HL-60 (cell line): ENCODE measurements at regions not wholly inside any gene's neighbourhood (a gene's known extent, or its start where the extent isn't known, plus 50 kb on each side); places are given as distances from the start of the nearest gene placed in this dataset.

Source experiments
- DNase-seq, 2 experiments: peaks; one replicate each; pipeline ENCODE4 v3.0.0-alpha.2; 2010 to 2020; ENCODE audit warnings: low read depth in 1 of 2, low spot score in 1 of 2
- H3K27ac ChIP-seq: fragments of 250-450 bp; sonication (Bioruptor Pico); replicated peaks from 2 replicates; pipeline ENCODE4 v1.5.1; 2020; ENCODE audit warnings: mild to moderate bottlenecking, moderate library complexity
- H3K27me3 ChIP-seq: fragments of 250-450 bp; sonication (Bioruptor Pico); 2 replicates; pipeline ENCODE4 v1.5.1; 2021; ENCODE audit warnings: mild to moderate bottlenecking, moderate library complexity; ENCODE audit not compliant: insufficient read depth, poor library complexity, severe bottlenecking
- H3K4me3 ChIP-seq: replicated peaks from 2 replicates; pipeline ENCODE4 v1.5.1; 2011; ENCODE audit warnings: mild to moderate bottlenecking, control low read depth, low read length; ENCODE audit not compliant: insufficient read depth
- CTCF ChIP-seq: IDR thresholded peaks from one replicate; pipeline ENCODE4 v1.5.1; 2011; ENCODE audit warnings: low read length, control low read depth, inconsistent platforms; ENCODE audit not compliant: insufficient read depth
- GABPA ChIP-seq: IDR thresholded peaks from 2 replicates; pipeline ENCODE4 v1.6.1; 2012; ENCODE audit warnings: low read depth
- POLR2AphosphoS5 ChIP-seq: IDR thresholded peaks from 2 replicates; pipeline ENCODE4 v1.6.1; 2012; ENCODE audit warnings: low read depth
- REST ChIP-seq: IDR thresholded peaks from 2 replicates; pipeline ENCODE4 v1.6.1; 2012; ENCODE audit warnings: low read depth; ENCODE audit not compliant: insufficient replicate concordance
- SPI1 ChIP-seq: IDR thresholded peaks from 2 replicates; pipeline ENCODE4 v1.6.1; 2012; ENCODE audit warnings: low read depth, mild to moderate bottlenecking, borderline replicate concordance

DNA sequence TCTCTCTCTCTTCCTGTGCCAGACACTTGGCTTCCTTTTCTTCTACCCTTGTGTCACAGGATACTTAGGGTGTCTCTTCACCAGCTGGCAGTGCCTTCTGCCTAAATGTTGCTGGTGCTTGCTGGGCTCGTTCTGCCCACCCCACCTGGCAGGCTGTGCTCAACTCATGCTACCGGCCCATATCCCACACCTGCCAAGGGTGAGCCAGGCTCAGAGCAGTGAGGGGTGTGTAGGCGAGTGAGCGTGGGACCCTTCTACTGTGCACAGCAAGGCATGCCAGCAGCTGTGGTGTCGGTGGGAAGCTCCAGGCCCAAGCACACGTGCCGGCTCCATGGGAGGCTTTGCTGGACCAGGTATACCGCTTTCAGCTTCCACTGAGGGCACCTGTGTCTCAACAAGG is 1626.7 kb upstream of the ACO1 start:
- TF ChIP-seq GABPA (no peak), POLR2AphosphoS5 (no peak), REST (no peak), CTCF (no peak), SPI1 (no peak)
- no peak overlapping the region for H3K4me3 ChIP-seq
- no peak overlapping the region for H3K27ac ChIP-seq
- no peaks in the 10 kb centered on the region for H3K27me3 ChIP-seq
- DNase-seq: no peak

- no peaks in the 10 kb centered on the region for H3K27me3 ChIP-seq
- H3K27ac ChIP-seq: no peak overlapping the region
- DNase-seq: no peak
- TF ChIP-seq CTCF (no peak), GABPA (no peak), REST (no peak), POLR2AphosphoS5 (no peak), SPI1 (no peak)
- H3K4me3 ChIP-seq: no peak overlapping the region
These were observed 1625.6 kb upstream of the ACO1 start for GRCh38 chr9:30758726-30759446.

DNA sequence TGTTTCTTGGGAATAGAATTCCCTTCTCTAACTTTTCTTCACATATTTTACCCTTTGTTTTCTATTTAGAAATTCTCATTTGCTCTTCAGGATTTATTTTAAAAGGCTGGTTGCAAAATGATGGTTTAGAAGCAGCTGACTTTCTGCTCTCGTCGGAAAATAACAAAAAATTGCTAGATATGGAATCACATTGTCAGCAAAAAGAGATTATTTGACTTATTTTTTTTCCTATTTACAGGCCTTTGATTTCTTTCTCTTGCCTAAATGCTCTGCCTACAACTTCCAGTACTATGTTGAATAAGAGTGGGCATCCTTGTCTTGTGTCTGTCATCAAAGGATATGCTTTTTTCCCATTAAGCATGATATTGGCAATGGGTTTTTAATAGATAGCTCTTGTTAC is 1619.1 kb upstream of the ACO1 start:
- Histone ChIP-seq H3K27ac (no peak overlapping the region), H3K27me3 (no peaks in the 10 kb centered on the region), H3K4me3 (no peak overlapping the region)
- DNase-seq: no peak
- TF ChIP-seq CTCF (no peak), GABPA (no peak), SPI1 (no peak), REST (no peak), POLR2AphosphoS5 (no peak)
